Colonic mucosa (tissue), 4 donors: ENCODE measurements at regions not wholly inside any gene's neighbourhood (a gene's known extent, or its start where the extent isn't known, plus 50 kb on each side); places are given as distances from the start of the nearest gene placed in this dataset.

Source experiments
- DNase-seq: peaks from one replicate; pipeline ENCODE4 v3.0.0-alpha.2; 2020
- H3K27ac ChIP-seq: fragments of 200-600 bp; one replicate; pipeline ENCODE4 v1.8.0; 2021
- H3K27me3 ChIP-seq: fragments of 200-600 bp; one replicate; pipeline ENCODE4 v1.8.0; 2021
- H3K36me3 ChIP-seq: fragments of 200-600 bp; one replicate; pipeline ENCODE4 v1.8.0; 2021
- H3K4me1 ChIP-seq: fragments of 200-600 bp; one replicate; pipeline ENCODE4 v1.8.0; 2021; ENCODE audit warnings: mild to moderate bottlenecking
- H3K4me3 ChIP-seq: fragments of 200-600 bp; one replicate; pipeline ENCODE4 v1.8.0; 2021
- H3K9ac ChIP-seq, 2 donors: one replicate each; pipeline ENCODE4 v1.7.0; 2013; ENCODE audit warnings: control low read depth in 2 of 2, low read depth in 2 of 2, low read length in 2 of 2
- H3K9me3 ChIP-seq: fragments of 200-600 bp; one replicate; pipeline ENCODE4 v1.8.0; 2021
- intact Hi-C: fragments of 100-400 bp; cut with DNase I; formaldehyde crosslinking; loops from one replicate; pipeline ENCODE4 v1.14.1; 2022
- TF ChIP-seq, protein P1 (sequence below): fragments of 200-600 bp; IDR thresholded peaks from one replicate; pipeline ENCODE4 v1.8.0; 2022; ENCODE audit warnings: antibody characterized with exemption, mild to moderate bottlenecking
- donor health status: healthy.
- donor health status: DM: no; HTN: no; CAD: no.
- donor health status: DM: no; HTN: no; CAD: no.

DNA sequence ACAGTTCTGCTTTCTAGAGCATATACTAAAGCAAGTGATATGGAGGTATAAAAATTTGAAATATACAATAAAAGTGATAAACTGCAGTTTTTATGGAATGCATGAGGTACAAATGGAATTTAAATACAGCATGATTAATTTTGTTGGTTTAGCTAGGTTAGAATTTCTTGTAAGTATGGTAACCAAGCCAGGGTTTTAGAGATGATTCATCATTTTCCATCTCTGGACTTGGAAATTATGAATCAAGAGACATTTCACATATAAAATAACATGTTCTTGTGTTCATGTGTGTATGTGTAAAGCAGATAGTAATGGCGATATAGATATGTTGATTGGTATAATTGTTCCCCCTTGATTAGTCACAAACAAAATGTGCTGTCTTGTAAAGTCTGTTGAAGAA, 1219.8 kb downstream of the CDH8 start:
- H3K27ac ChIP-seq, result no peak overlapping the region
- H3K36me3 ChIP-seq, result no peaks in the 10 kb centered on the region
- TF ChIP-seq, protein P1, sequence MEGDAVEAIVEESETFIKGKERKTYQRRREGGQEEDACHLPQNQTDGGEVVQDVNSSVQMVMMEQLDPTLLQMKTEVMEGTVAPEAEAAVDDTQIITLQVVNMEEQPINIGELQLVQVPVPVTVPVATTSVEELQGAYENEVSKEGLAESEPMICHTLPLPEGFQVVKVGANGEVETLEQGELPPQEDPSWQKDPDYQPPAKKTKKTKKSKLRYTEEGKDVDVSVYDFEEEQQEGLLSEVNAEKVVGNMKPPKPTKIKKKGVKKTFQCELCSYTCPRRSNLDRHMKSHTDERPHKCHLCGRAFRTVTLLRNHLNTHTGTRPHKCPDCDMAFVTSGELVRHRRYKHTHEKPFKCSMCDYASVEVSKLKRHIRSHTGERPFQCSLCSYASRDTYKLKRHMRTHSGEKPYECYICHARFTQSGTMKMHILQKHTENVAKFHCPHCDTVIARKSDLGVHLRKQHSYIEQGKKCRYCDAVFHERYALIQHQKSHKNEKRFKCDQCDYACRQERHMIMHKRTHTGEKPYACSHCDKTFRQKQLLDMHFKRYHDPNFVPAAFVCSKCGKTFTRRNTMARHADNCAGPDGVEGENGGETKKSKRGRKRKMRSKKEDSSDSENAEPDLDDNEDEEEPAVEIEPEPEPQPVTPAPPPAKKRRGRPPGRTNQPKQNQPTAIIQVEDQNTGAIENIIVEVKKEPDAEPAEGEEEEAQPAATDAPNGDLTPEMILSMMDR, result no peak
- no peaks in the 10 kb centered on the region for H3K4me1 ChIP-seq
- H3K9ac ChIP-seq, result no peak overlapping the region
- no peak for DNase-seq
- no peak overlapping the region for H3K4me3 ChIP-seq
- intact Hi-C loops, result no loop called here
- H3K27me3 ChIP-seq, result no peaks in the 10 kb centered on the region
- no peaks in the 10 kb centered on the region for H3K9me3 ChIP-seq

DNA sequence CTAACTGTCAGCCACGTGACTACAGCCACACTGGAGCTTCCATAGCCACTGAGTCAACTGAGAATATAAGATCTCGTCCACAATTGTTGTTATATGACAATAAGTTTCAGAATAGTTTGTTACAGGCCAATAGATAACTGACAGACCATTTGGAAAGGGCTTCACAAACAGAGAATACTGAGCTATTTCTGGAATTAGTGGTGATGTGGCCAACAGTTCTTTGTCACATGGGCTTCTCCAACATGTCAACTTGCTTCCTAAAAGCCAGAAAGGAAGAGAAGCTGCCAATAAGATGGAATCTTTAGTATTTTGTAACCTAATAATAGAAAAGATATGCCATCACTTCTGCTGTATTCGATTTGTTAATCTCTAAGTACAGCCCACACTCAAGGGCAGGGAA, 1220.4 kb downstream of the CDH8 start:
- H3K4me3 ChIP-seq, result no peak overlapping the region
- no peak overlapping the region for H3K9ac ChIP-seq
- H3K27ac ChIP-seq, result no peak overlapping the region
- H3K4me1 ChIP-seq, result no peaks in the 10 kb centered on the region
- H3K9me3 ChIP-seq, result no peaks in the 10 kb centered on the region
- TF ChIP-seq, protein P1, result no peak
- no peaks in the 10 kb centered on the region for H3K36me3 ChIP-seq
- no peaks in the 10 kb centered on the region for H3K27me3 ChIP-seq
- intact Hi-C loops, result no loop called here
- no peak for DNase-seq

DNA sequence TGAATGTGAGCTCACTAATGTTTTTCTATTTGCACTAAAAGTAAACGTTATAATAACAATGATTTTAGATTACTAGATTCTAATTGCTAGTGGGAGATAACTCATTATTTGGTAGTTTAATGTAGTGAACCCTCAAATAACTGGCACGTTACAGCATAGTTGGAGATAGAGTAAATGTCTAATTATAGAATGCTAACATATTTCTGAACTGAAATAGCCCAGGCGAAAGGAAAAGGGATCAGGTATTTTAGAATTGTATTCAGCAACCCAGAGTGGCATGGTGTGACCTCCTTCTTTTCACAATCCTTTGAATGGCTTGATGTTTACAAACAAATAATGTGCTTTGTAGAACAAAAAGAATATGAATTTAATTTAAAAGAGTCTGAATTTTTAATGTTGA, 1221.2 kb downstream of the CDH8 start:
- H3K27ac ChIP-seq, result no peak overlapping the region

DNA sequence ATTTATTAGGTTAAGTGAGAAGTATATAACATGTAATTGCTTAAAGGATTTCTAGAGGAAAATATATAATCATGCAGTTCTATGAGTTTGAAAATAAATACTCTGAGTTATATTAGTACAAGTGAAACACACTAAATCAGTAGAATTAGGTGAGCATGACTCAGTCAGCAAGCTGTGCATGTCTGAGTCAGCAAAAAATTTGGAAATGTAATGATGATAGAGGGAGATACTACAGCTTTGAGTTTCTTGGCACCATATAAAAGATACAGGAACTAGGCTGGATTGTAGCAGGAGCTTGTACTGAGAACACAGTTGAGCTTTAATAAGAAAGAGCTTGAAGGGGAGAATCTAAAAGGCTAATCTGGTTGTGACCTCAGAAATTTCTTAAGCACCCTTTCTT, 1224.6 kb downstream of the CDH8 start:
- Histone ChIP-seq H3K36me3 (no peaks in the 10 kb centered on the region), H3K27me3 (no peaks in the 10 kb centered on the region), H3K9me3 (no peaks in the 10 kb centered on the region), H3K9ac (no peak overlapping the region), H3K4me3 (no peak overlapping the region), H3K27ac (no peak overlapping the region), H3K4me1 (no peaks in the 10 kb centered on the region)
- TF ChIP-seq, protein P1, result no peak
- DNase-seq, result no peak
- intact Hi-C loops, result no loop called here

More for the DNA sequence above, 1221.2 kb downstream of the CDH8 start:
- H3K4me3 ChIP-seq, result no peak overlapping the region
- H3K9ac ChIP-seq, result no peak overlapping the region
- no peaks in the 10 kb centered on the region for H3K27me3 ChIP-seq
- no peaks in the 10 kb centered on the region for H3K36me3 ChIP-seq
- no peak for DNase-seq
- H3K9me3 ChIP-seq, result no peaks in the 10 kb centered on the region
- H3K4me1 ChIP-seq, result no peaks in the 10 kb centered on the region
- intact Hi-C loops, result no loop called here
- TF ChIP-seq, protein P1, result no peak

DNA sequence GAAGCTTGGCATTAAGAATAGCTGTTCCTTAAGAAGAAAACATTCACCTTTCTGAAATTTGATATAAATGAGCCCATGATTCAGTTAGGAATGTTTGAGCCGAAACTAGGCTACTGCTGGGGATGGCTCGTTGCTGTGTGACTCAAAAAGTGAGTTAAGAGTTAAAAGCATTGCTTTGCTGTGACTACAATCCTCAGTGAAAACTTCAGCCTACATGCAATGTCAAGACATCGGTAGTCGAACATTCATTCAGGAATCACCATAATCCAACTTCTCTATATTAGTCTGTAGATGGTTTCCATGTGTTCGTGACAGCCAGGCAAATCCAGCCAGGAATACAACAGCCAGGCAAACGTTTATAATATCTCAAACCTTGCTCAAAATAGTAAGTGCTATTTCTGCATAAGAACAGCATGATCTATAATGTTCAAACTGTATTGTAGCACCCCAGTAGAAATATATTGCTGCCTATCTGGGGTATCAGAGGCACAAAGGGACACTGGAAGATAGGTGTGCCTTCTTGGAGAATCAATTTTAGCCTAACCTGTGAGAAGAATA, 1225.1 kb downstream of the CDH8 start:
- TF ChIP-seq, protein P1, result no peak
- Histone ChIP-seq H3K4me3 (no peak overlapping the region), H3K27ac (no peak overlapping the region), H3K9me3 (no peaks in the 10 kb centered on the region), H3K27me3 (no peaks in the 10 kb centered on the region), H3K36me3 (no peaks in the 10 kb centered on the region), H3K9ac (no peak overlapping the region), H3K4me1 (no peaks in the 10 kb centered on the region)
- intact Hi-C loops, result no loop called here
- no peak for DNase-seq
